ENCODE measurements at regions not wholly inside any gene's neighbourhood (a gene's known extent, or its start where the extent isn't known, plus 50 kb on each side); places are given as distances from the start of the nearest gene placed in this dataset.

- Histone ChIP-seq H3K27ac (ENCODE audit: low read depth, low read length) (no peak overlapping the region), H3K4me3 (ENCODE audit: low read depth in 1 of 2, low read length in 2 of 2) (no peak overlapping the region), H3K9me3 (ENCODE audit: low read length) (no peaks in the 10 kb centered on the region), H3K27me3 (ENCODE audit: control insufficient read depth in 1 of 2, insufficient read depth in 2 of 2, low read length in 2 of 2) (no peaks in the 10 kb centered on the region), H3K4me1 (ENCODE audit: insufficient read depth, low read length) (no peaks in the 10 kb centered on the region), H3K36me3 (ENCODE audit: insufficient read depth, low read length) (no peaks in the 10 kb centered on the region), H3K9ac (ENCODE audit: low read length) (no peak overlapping the region)
Measured at GRCh38 chr5:124941051-124942049, 194.9 kb upstream of the ZNF608 start.

GRCh38 chr5:124948062-124948753 lies 201.8 kb upstream of the ZNF608 start:
- H3K4me1 ChIP-seq (ENCODE audit: insufficient read depth, low read length): no peaks in the 10 kb centered on the region
- no peak overlapping the region for H3K9ac ChIP-seq (ENCODE audit: low read length)
- H3K27ac ChIP-seq (ENCODE audit: low read depth, low read length): no peak overlapping the region
- H3K27me3 ChIP-seq (ENCODE audit: control insufficient read depth in 1 of 2, insufficient read depth in 2 of 2, low read length in 2 of 2): no peaks in the 10 kb centered on the region
- no peak overlapping the region for H3K4me3 ChIP-seq (ENCODE audit: low read depth in 1 of 2, low read length in 2 of 2)
- H3K9me3 ChIP-seq (ENCODE audit: low read length): no peaks in the 10 kb centered on the region
- no peaks in the 10 kb centered on the region for H3K36me3 ChIP-seq (ENCODE audit: insufficient read depth, low read length)

- H3K27me3 ChIP-seq (ENCODE audit: control insufficient read depth in 1 of 2, insufficient read depth in 2 of 2, low read length in 2 of 2): no peaks in the 10 kb centered on the region
- H3K27ac ChIP-seq (ENCODE audit: low read depth, low read length): no peak overlapping the region
- no peaks in the 10 kb centered on the region for H3K36me3 ChIP-seq (ENCODE audit: insufficient read depth, low read length)
- no peaks in the 10 kb centered on the region for H3K9me3 ChIP-seq (ENCODE audit: low read length)
- no peak overlapping the region for H3K4me3 ChIP-seq (ENCODE audit: low read depth in 1 of 2, low read length in 2 of 2)
- no peaks in the 10 kb centered on the region for H3K4me1 ChIP-seq (ENCODE audit: insufficient read depth, low read length)
- no peak overlapping the region for H3K9ac ChIP-seq (ENCODE audit: low read length)
Measured at GRCh38 chr5:124948754-124949275, 202.4 kb upstream of the ZNF608 start.

GRCh38 chr5:124949862-124950261 lies 203.4 kb upstream of the ZNF608 start:
- Histone ChIP-seq H3K9me3 (ENCODE audit: low read length) (no peaks in the 10 kb centered on the region), H3K9ac (ENCODE audit: low read length) (no peak overlapping the region), H3K27me3 (ENCODE audit: control insufficient read depth in 1 of 2, insufficient read depth in 2 of 2, low read length in 2 of 2) (no peaks in the 10 kb centered on the region), H3K36me3 (ENCODE audit: insufficient read depth, low read length) (no peaks in the 10 kb centered on the region), H3K27ac (ENCODE audit: low read depth, low read length) (no peak overlapping the region), H3K4me1 (ENCODE audit: insufficient read depth, low read length) (no peaks in the 10 kb centered on the region), H3K4me3 (ENCODE audit: low read depth in 1 of 2, low read length in 2 of 2) (no peak overlapping the region)

GRCh38 chr5:124951105-124951504 lies 204.7 kb upstream of the ZNF608 start:
- Histone ChIP-seq H3K27me3 (ENCODE audit: control insufficient read depth in 1 of 2, insufficient read depth in 2 of 2, low read length in 2 of 2) (no peaks in the 10 kb centered on the region), H3K4me3 (ENCODE audit: low read depth in 1 of 2, low read length in 2 of 2) (no peak overlapping the region), H3K4me1 (ENCODE audit: insufficient read depth, low read length) (no peaks in the 10 kb centered on the region), H3K36me3 (ENCODE audit: insufficient read depth, low read length) (no peaks in the 10 kb centered on the region), H3K9me3 (ENCODE audit: low read length) (no peaks in the 10 kb centered on the region), H3K9ac (ENCODE audit: low read length) (no peak overlapping the region), H3K27ac (ENCODE audit: low read depth, low read length) (no peak overlapping the region)

- no peaks in the 10 kb centered on the region for H3K36me3 ChIP-seq (ENCODE audit: insufficient read depth, low read length)
- no peak overlapping the region for H3K9ac ChIP-seq (ENCODE audit: low read length)
- H3K27me3 ChIP-seq (ENCODE audit: control insufficient read depth in 1 of 2, insufficient read depth in 2 of 2, low read length in 2 of 2): no peaks in the 10 kb centered on the region
- no peaks in the 10 kb centered on the region for H3K9me3 ChIP-seq (ENCODE audit: low read length)
- H3K27ac ChIP-seq (ENCODE audit: low read depth, low read length): no peak overlapping the region
- no peaks in the 10 kb centered on the region for H3K4me1 ChIP-seq (ENCODE audit: insufficient read depth, low read length)
- H3K4me3 ChIP-seq (ENCODE audit: low read depth in 1 of 2, low read length in 2 of 2): no peak overlapping the region
Measured at GRCh38 chr5:124951661-124952060, 205.2 kb upstream of the ZNF608 start.

- H3K4me3 ChIP-seq (ENCODE audit: low read depth in 1 of 2, low read length in 2 of 2): no peak overlapping the region
- no peak overlapping the region for H3K9ac ChIP-seq (ENCODE audit: low read length)
- no peaks in the 10 kb centered on the region for H3K4me1 ChIP-seq (ENCODE audit: insufficient read depth, low read length)
- no peaks in the 10 kb centered on the region for H3K36me3 ChIP-seq (ENCODE audit: insufficient read depth, low read length)
- H3K27me3 ChIP-seq (ENCODE audit: control insufficient read depth in 1 of 2, insufficient read depth in 2 of 2, low read length in 2 of 2): no peaks in the 10 kb centered on the region
- no peak overlapping the region for H3K27ac ChIP-seq (ENCODE audit: low read depth, low read length)
- no peaks in the 10 kb centered on the region for H3K9me3 ChIP-seq (ENCODE audit: low read length)
Measured at GRCh38 chr5:124952079-124952478, 205.6 kb upstream of the ZNF608 start.

GRCh38 chr5:124952566-124952965 lies 206.1 kb upstream of the ZNF608 start:
- no peak overlapping the region for H3K27ac ChIP-seq (ENCODE audit: low read depth, low read length)
- no peaks in the 10 kb centered on the region for H3K36me3 ChIP-seq (ENCODE audit: insufficient read depth, low read length)
- no peak overlapping the region for H3K4me3 ChIP-seq (ENCODE audit: low read depth in 1 of 2, low read length in 2 of 2)
- H3K27me3 ChIP-seq (ENCODE audit: control insufficient read depth in 1 of 2, insufficient read depth in 2 of 2, low read length in 2 of 2): no peaks in the 10 kb centered on the region
- H3K4me1 ChIP-seq (ENCODE audit: insufficient read depth, low read length): no peaks in the 10 kb centered on the region
- H3K9ac ChIP-seq (ENCODE audit: low read length): no peak overlapping the region
- H3K9me3 ChIP-seq (ENCODE audit: low read length): no peaks in the 10 kb centered on the region

- Histone ChIP-seq H3K4me3 (ENCODE audit: low read depth in 1 of 2, low read length in 2 of 2) (no peak overlapping the region), H3K9me3 (ENCODE audit: low read length) (no peaks in the 10 kb centered on the region), H3K4me1 (ENCODE audit: insufficient read depth, low read length) (no peaks in the 10 kb centered on the region), H3K27ac (ENCODE audit: low read depth, low read length) (no peak overlapping the region), H3K27me3 (ENCODE audit: control insufficient read depth in 1 of 2, insufficient read depth in 2 of 2, low read length in 2 of 2) (no peaks in the 10 kb centered on the region), H3K9ac (ENCODE audit: low read length) (no peak overlapping the region), H3K36me3 (ENCODE audit: insufficient read depth, low read length) (no peaks in the 10 kb centered on the region)
Measured at GRCh38 chr5:124954784-124955183, 208.3 kb upstream of the ZNF608 start.

GRCh38 chr5:124956471-124957029 lies 210.1 kb upstream of the ZNF608 start:
- no peak overlapping the region for H3K4me3 ChIP-seq (ENCODE audit: low read depth in 1 of 2, low read length in 2 of 2)
- H3K27ac ChIP-seq (ENCODE audit: low read depth, low read length): no peak overlapping the region
- H3K36me3 ChIP-seq (ENCODE audit: insufficient read depth, low read length): no peaks in the 10 kb centered on the region
- no peak overlapping the region for H3K9ac ChIP-seq (ENCODE audit: low read length)
- no peaks in the 10 kb centered on the region for H3K27me3 ChIP-seq (ENCODE audit: control insufficient read depth in 1 of 2, insufficient read depth in 2 of 2, low read length in 2 of 2)
- H3K9me3 ChIP-seq (ENCODE audit: low read length): no peaks in the 10 kb centered on the region
- H3K4me1 ChIP-seq (ENCODE audit: insufficient read depth, low read length): no peaks in the 10 kb centered on the region

- no peak overlapping the region for H3K4me3 ChIP-seq (ENCODE audit: low read depth in 1 of 2, low read length in 2 of 2)
- H3K36me3 ChIP-seq (ENCODE audit: insufficient read depth, low read length): no peaks in the 10 kb centered on the region
- H3K4me1 ChIP-seq (ENCODE audit: insufficient read depth, low read length): no peaks in the 10 kb centered on the region
- H3K9me3 ChIP-seq (ENCODE audit: low read length): no peaks in the 10 kb centered on the region
- no peak overlapping the region for H3K9ac ChIP-seq (ENCODE audit: low read length)
- no peak overlapping the region for H3K27ac ChIP-seq (ENCODE audit: low read depth, low read length)
- H3K27me3 ChIP-seq (ENCODE audit: control insufficient read depth in 1 of 2, insufficient read depth in 2 of 2, low read length in 2 of 2): no peaks in the 10 kb centered on the region
Measured at GRCh38 chr5:124957063-124957462, 210.6 kb upstream of the ZNF608 start.

Data from muscle layer of colon (tissue), 2 donors.